Right lobe of liver (tissue), 4 donors: ENCODE measurements at regions not wholly inside any gene's neighbourhood (a gene's known extent, or its start where the extent isn't known, plus 50 kb on each side); places are given as distances from the start of the nearest gene placed in this dataset.
"Not testable (repeated sequence)": the region's sequence is repeated elsewhere in the genome, so short reads cannot be mapped to it uniquely, and the experiment has no call there.

Source experiments
- CTCF ChIP-seq, 4 donors: fragments of 200-600 bp in 3 of 4; fragments of 450-650 bp in 1 of 4; IDR thresholded peaks; one replicate each; pipeline versions ENCODE4 v1.5.1 to v1.8.0; 2016 to 2022; ENCODE audit warnings: antibody characterized with exemption in 4 of 4, mild to moderate bottlenecking in 2 of 4
- POLR2A ChIP-seq: fragments of 450-650 bp; IDR thresholded peaks from one replicate; pipeline ENCODE4 v1.6.1; 2017; ENCODE audit warnings: antibody characterized with exemption, mild to moderate bottlenecking
- donor health status: DM: no; HTN: no; CAD: no.
- donor health status: DM: no; HTN: no; CAD: no.
- donor health status: DM: no; HTN: yes; CAD: no.

- TF ChIP-seq CTCF (IDR thresholded peaks at IDR 0.05); POLR2A: not testable (repeated sequence)
Measured at GRCh38 chr6:4724727-4725126, 51.5 kb upstream of the CDYL start.
